Naive thymus-derived CD4-positive, alpha-beta T cell (primary cell): ENCODE measurements at regions not wholly inside any gene's neighbourhood (a gene's known extent, or its start where the extent isn't known, plus 50 kb on each side); places are given as distances from the start of the nearest gene placed in this dataset.
A peak's percentile ranks its signal among the peaks of the same experiment; 100 is the strongest.

Experiments
- ATAC-seq: fragments of 150-1000 bp; cut with Tn5 transposase; 2 replicates; pipeline ENCODE4 v1.10.0; 2021; ENCODE audit warnings: mild to moderate bottlenecking, moderate library complexity
- CTCF ChIA-PET: fragments of 350-600 bp; sonication (Branson Sonifier 250); formaldehyde crosslinking; loops from one replicate; lab custom pipeline; 2021; ENCODE audit warnings: antibody characterized with exemption; lab: Charles Lee
- POLR2A ChIA-PET: fragments of 350-600 bp; sonication (Branson Sonifier 250); formaldehyde crosslinking; loops from one replicate; lab custom pipeline; 2021; ENCODE audit warnings: antibody characterized with exemption, inconsistent platforms; lab: Charles Lee
- DNase-seq, 9 donors: peaks; one replicate each; pipeline versions ENCODE4 v3.0.0 to v3.0.0-alpha.2; 2020 to 2022; ENCODE audit warnings: mixed read lengths in 1 of 9
- H3K27ac ChIP-seq: one replicate; pipeline ENCODE4 v1.7.0; 2013; ENCODE audit warnings: mild to moderate bottlenecking, low read depth, low read length, moderate library complexity
- H3K27me3 ChIP-seq, 2 donors: one replicate each; pipeline ENCODE4 v1.7.0; 2013; ENCODE audit warnings: low read length in 2 of 2, mild to moderate bottlenecking in 2 of 2, moderate library complexity in 2 of 2; ENCODE audit not compliant: control insufficient read depth in 2 of 2, insufficient read depth in 2 of 2
- H3K36me3 ChIP-seq, 3 experiments: 1 replicate in 2 of 3; 2 replicates in 1 of 3; pipeline ENCODE4 v1.7.0; 2013; ENCODE audit warnings: low read length in 3 of 3, mild to moderate bottlenecking in 3 of 3, moderate library complexity in 1 of 3; ENCODE audit not compliant: insufficient read depth in 3 of 3, control insufficient read depth in 2 of 3
- H3K4me1 ChIP-seq, 2 donors: one replicate each; pipeline ENCODE4 v1.7.0; 2013; ENCODE audit warnings: low read length in 2 of 2, mild to moderate bottlenecking in 2 of 2, moderate library complexity in 1 of 2; ENCODE audit not compliant: control insufficient read depth in 2 of 2, insufficient read depth in 2 of 2
- H3K4me3 ChIP-seq: 2 replicates; pipeline ENCODE4 v1.7.0; 2013; ENCODE audit warnings: mild to moderate bottlenecking, low read length
- H3K9me3 ChIP-seq, 3 experiments: 1 replicate in 2 of 3; 2 replicates in 1 of 3; pipeline ENCODE4 v1.7.0; 2013; ENCODE audit warnings: low read length in 3 of 3; ENCODE audit not compliant: control insufficient read depth in 2 of 3
- H3K27ac Mint-ChIP-seq, 9 donors: one replicate each; pipeline ENCODE4 v1.8.0; 2020 to 2022; ENCODE audit warnings: mixed read lengths in 9 of 9, mild to moderate bottlenecking in 8 of 9, moderate library complexity in 5 of 9, inconsistent platforms in 2 of 9
- H3K27me3 Mint-ChIP-seq, 5 donors: one replicate each; pipeline ENCODE4 v1.8.0; 2021 to 2022; ENCODE audit warnings: mixed read lengths in 5 of 5, mild to moderate bottlenecking in 1 of 5
- H3K36me3 Mint-ChIP-seq, 5 donors: one replicate each; pipeline ENCODE4 v1.8.0; 2020 to 2022; ENCODE audit warnings: mixed read lengths in 5 of 5, mild to moderate bottlenecking in 3 of 5, inconsistent platforms in 1 of 5
- H3K4me1 Mint-ChIP-seq, 7 donors: one replicate each; pipeline ENCODE4 v1.8.0; 2020 to 2022; ENCODE audit warnings: mixed read lengths in 7 of 7, mild to moderate bottlenecking in 3 of 7, inconsistent platforms in 1 of 7
- H3K4me3 Mint-ChIP-seq, 10 donors: one replicate each; pipeline ENCODE4 v1.8.0; 2020 to 2022; ENCODE audit warnings: mild to moderate bottlenecking in 10 of 10, mixed read lengths in 10 of 10, moderate library complexity in 6 of 10, inconsistent platforms in 2 of 10
- H3K9me3 Mint-ChIP-seq, 11 donors: one replicate each; pipeline ENCODE4 v1.8.0; 2020 to 2022; ENCODE audit warnings: mixed read lengths in 11 of 11, mild to moderate bottlenecking in 4 of 11, inconsistent platforms in 1 of 11, moderate library complexity in 1 of 11
- intact Hi-C, 2 donors: fragments of 100-400 bp; cut with micrococcal nuclease; formaldehyde crosslinking; loops; one replicate each; pipeline ENCODE4 v1.15.1; 2023

DNA sequence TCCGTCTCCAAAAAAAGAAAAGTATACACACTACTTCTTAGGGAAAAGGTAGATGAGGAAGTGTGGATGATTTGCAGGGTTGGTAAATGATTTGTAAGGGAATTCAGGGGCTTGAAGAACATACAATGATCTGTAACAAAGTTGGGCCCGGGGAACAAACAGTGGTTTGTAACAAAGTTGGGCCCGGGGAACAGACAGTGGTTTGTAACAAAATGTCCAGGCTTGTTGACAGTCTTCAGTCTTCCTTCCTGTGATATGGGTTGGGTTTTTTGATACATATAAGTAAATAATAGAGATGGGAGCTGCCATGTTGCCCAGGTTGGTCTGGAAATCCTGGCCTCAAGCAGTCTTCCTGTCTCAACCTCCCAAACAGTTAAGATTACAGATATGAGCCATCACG, 83.3 kb upstream of the UXS1 start:
- H3K4me1 Mint-ChIP-seq, result peaks cover 0 to 1% (median 0%) of the 10 kb centered on the region in 7 donors
- Histone ChIP-seq H3K4me3 (no peak overlapping the region), H3K4me1 (no peaks in the 10 kb centered on the region), H3K9me3 (no peaks in the 10 kb centered on the region), H3K27me3 (no peaks in the 10 kb centered on the region), H3K36me3 (no peaks in the 10 kb centered on the region), H3K27ac (no peak overlapping the region)
- CTCF ChIA-PET, result no interaction called here
- no peak overlapping the region for H3K4me3 Mint-ChIP-seq
- intact Hi-C loops, result no loop called here
- H3K36me3 Mint-ChIP-seq, result no peaks in the 10 kb centered on the region
- peaks cover 0 to 3% (median 0%) of the 10 kb centered on the region in 11 donors for H3K9me3 Mint-ChIP-seq
- POLR2A ChIA-PET, result no interaction called here
- peaks cover 0 to 3% (median under 1%) of the 10 kb centered on the region in 5 donors for H3K27me3 Mint-ChIP-seq
- ATAC-seq (no peak), DNase-seq (no peak)
- no peak overlapping the region for H3K27ac Mint-ChIP-seq

DNA sequence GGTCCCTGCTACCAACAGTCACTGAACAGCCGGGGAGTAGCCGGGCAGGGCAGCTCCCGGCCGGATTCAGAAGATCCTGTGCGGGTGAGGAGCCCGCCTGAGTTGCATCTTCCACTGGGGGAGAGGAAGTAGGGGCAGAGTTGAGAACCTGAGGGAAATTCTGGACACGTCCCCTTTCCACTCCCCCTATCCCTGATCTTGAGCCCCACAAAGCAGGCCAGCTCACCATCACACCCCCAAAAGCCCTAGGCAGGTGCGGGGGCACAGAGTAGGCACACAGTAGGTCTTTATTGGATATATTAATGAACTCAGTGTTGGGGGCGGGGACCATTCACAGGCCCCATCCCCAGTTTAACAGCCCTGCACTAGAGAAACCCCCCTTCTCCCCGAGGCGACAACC, 81.9 kb upstream of the UXS1 start:
- peaks cover 0 to 4% (median 2%) of the 10 kb centered on the region in 11 donors for H3K9me3 Mint-ChIP-seq
- Histone ChIP-seq H3K9me3 (no peaks in the 10 kb centered on the region), H3K27me3 (no peaks in the 10 kb centered on the region), H3K4me3 (no peak overlapping the region), H3K36me3 (no peaks in the 10 kb centered on the region), H3K27ac (no peak overlapping the region), H3K4me1 (no peaks in the 10 kb centered on the region)
- no peak for DNase-seq
- no peak overlapping the region for H3K27ac Mint-ChIP-seq
- no peaks in the 10 kb centered on the region for H3K36me3 Mint-ChIP-seq
- ChIA-PET POLR2A (no interaction called here), CTCF (no interaction called here)
- H3K27me3 Mint-ChIP-seq, result peaks cover 3 to 11% (median 7%) of the 10 kb centered on the region in 5 donors
- ATAC-seq, result no peak
- H3K4me3 Mint-ChIP-seq, result no peak overlapping the region
- intact Hi-C loops, result no loop called here
- H3K4me1 Mint-ChIP-seq, result peaks cover 0 to 5% (median 2%) of the 10 kb centered on the region in 7 donors

DNA sequence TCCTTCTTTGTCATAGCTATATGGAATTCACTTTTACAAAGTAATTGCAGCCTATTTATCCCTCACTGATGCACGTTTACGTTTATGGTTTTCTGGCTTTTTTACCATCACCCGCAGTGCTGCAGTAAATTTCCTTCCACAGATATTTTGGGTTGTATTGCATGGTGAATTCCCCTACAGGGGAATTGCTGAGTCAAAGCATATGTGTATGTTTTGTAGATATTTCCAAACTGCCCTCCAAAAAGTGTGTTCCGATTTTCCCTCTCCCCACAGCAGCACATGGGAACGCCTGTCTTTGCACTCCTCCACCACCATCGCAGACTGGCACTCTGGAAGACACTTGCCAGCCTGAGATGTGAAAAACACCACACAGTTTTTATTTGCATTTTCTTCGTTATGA, 80.6 kb upstream of the UXS1 start:
- Mint-ChIP-seq H3K27ac (no peak overlapping the region), H3K4me3 (no peak overlapping the region), H3K9me3 (peaks cover 0 to 4% (median 2%) of the 10 kb centered on the region in 11 donors), H3K4me1 (peaks cover 6 to 16% (median 10%) of the 10 kb centered on the region in 7 donors), H3K36me3 (no peaks in the 10 kb centered on the region), H3K27me3 (peaks cover 12 to 16% (median 15%) of the 10 kb centered on the region in 5 donors)
- ChIA-PET CTCF (interaction anchor here (0.7 kb wide), 1 partner anchor 567 kb away, joined by 3 read pairs; no protein-coding TSS in a partner anchor), POLR2A (no interaction called here)
- H3K9me3 ChIP-seq, result no peaks in the 10 kb centered on the region
- DNase-seq, result no peak
- intact Hi-C loops, result no loop called here
- no peak overlapping the region for H3K4me3 ChIP-seq
- H3K27me3 ChIP-seq, result peaks cover 0 to 2% of the 10 kb centered on the region in 2 donors
- H3K27ac ChIP-seq, result no peak overlapping the region
- ATAC-seq, result no peak
- H3K36me3 ChIP-seq, result no peaks in the 10 kb centered on the region
- no peaks in the 10 kb centered on the region for H3K4me1 ChIP-seq

DNA sequence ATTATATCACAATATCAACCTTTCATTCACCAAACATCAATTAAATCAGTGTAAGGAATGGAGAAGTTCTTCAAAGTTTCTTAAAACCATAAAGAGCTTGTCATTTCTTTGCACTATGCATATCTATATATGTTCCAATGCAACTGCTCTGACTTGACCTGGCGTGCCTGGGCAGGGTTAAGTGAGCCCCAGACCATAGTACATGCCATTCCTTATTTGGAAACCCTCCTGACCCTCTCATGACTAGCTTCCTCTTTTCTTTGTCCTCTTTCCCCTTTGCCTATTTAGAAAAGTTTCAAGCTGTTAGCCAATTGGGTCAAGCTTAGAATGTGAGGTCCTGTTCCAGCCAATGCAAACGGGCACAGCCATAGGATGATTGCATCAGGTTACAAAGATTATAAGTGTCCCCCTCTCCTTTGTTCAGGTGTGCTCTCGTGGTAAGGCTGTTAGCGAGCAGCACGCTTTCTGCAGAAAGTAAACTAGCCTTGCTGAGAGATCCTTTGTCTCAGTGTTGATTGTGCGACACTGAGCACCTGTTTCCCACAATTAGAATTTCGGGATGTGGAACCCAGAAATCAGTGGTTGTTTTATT, 78.2 kb upstream of the UXS1 start:
- Mint-ChIP-seq H3K4me3 (no peak overlapping the region), H3K36me3 (no peaks in the 10 kb centered on the region), H3K4me1 (peaks cover 10 to 26% (median 20%) of the 10 kb centered on the region in 7 donors), H3K27me3 (peaks cover 15 to 36% (median 28%) of the 10 kb centered on the region in 5 donors), H3K27ac (no peak overlapping the region), H3K9me3 (peaks cover 0 to 4% (median 2%) of the 10 kb centered on the region in 11 donors)
- intact Hi-C loops, result no loop called here
- peaks cover 0 to 4% of the 10 kb centered on the region in 2 donors for H3K27me3 ChIP-seq
- DNase-seq, result no peak
- H3K4me3 ChIP-seq, result no peak overlapping the region
- no peak for ATAC-seq
- H3K36me3 ChIP-seq, result no peaks in the 10 kb centered on the region
- ChIA-PET CTCF (no interaction called here), POLR2A (interaction anchor here (0.6 to 1.2 kb wide), 2 partner anchors 11 to 24 kb away, joined by 3 read pairs; no protein-coding TSS in a partner anchor)
- no peaks in the 10 kb centered on the region for H3K4me1 ChIP-seq
- H3K9me3 ChIP-seq, result no peaks in the 10 kb centered on the region
- H3K27ac ChIP-seq, result no peak overlapping the region

DNA sequence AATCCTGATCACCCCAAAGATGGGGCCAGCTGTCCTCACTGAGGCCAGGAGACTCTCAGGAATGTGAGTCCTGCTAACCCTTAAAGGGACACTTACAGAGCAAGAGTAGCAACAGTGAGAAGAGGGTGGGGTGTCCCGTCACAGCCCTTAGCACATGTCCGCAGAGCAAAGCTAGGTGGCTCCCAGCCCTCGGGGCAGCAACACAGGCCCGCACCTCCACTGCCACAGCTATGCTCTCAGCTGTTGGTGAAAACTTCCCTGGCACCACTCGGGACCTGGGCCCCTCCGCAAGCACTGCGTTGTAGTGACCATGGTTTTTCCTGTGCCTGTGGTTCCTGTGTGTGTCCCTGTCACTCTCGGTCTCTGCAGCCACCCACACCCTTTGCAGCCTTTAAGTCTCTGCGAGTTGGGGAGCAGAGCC, 76.4 kb upstream of the UXS1 start:
- Histone ChIP-seq H3K4me3 (peak overlapping the region; percentile 56), H3K9me3 (no peaks in the 10 kb centered on the region), H3K4me1 (no peaks in the 10 kb centered on the region), H3K36me3 (no peaks in the 10 kb centered on the region), H3K27ac (no peak overlapping the region), H3K27me3 (peaks cover 0 to 4% of the 10 kb centered on the region in 2 donors)
- Mint-ChIP-seq H3K36me3 (no peaks in the 10 kb centered on the region), H3K9me3 (peaks cover 0 to 5% (median 2%) of the 10 kb centered on the region in 11 donors), H3K27me3 (peaks cover 15 to 36% (median 28%) of the 10 kb centered on the region in 5 donors), H3K4me3 (peak overlapping the region; percentile 68 to 93 (median 86)), H3K4me1 (peaks cover 10 to 26% (median 20%) of the 10 kb centered on the region in 7 donors), H3K27ac (peak overlapping the region in 2 of 9 donors; percentile 56 to 59)
- no peak for DNase-seq
- CTCF ChIA-PET, result no interaction called here
- ATAC-seq, result no peak
- POLR2A ChIA-PET, result interaction anchor here (0.5 kb wide), 1 partner anchor 67 kb away, joined by 3 read pairs; no protein-coding TSS in a partner anchor
- intact Hi-C loops, result loop anchor here in 1 of 2 donors (1.0 kb wide), 1 partner anchor 8 kb away; no protein-coding TSS in a partner anchor

DNA sequence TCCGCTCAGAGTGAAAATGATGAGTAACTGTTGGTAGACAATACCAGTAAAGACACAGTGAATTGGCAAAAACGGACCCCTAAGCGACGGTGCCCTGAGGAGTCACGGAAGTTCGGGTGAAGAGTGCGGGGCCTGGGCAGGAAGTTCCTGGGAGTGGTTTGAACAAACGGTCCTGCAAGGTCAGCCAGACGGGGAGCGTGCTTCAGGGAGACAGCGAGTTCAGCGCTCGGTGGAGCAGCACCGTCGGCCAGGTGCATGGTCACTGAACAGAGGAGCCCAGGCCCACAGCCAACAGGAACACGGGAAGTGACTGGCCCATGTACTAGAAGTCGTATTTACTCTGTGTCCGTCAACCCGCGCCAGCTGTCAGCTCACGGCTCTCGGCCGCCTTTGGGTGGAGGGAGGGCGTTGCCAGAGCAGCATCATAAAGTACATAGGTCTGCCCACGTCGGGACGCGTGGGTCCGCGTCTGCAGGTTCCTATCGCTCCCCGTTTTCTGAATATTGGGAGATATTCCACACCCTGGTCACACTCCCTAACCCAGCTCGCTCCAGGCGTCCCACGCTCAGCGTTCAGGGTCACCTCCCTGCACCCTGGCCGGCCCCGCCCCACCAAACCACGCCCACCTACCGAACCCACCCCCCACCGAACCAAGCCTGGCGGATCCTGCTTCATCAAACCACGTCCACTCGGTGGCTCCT, 75.6 kb upstream of the UXS1 start:
- Mint-ChIP-seq H3K4me3 (peak overlapping the region; percentile 68 to 93 (median 86)), H3K4me1 (peaks cover 10 to 26% (median 20%) of the 10 kb centered on the region in 7 donors), H3K27me3 (peaks cover 15 to 36% (median 28%) of the 10 kb centered on the region in 5 donors), H3K36me3 (no peaks in the 10 kb centered on the region), H3K9me3 (peaks cover 0 to 5% (median 2%) of the 10 kb centered on the region in 11 donors), H3K27ac (peak overlapping the region in 2 of 9 donors; percentile 59 to 66)
- Histone ChIP-seq H3K4me3 (peak overlapping the region; percentile 56), H3K9me3 (no peaks in the 10 kb centered on the region), H3K27ac (no peak overlapping the region), H3K36me3 (no peaks in the 10 kb centered on the region), H3K27me3 (peaks cover 0 to 4% of the 10 kb centered on the region in 2 donors), H3K4me1 (no peaks in the 10 kb centered on the region)
- ATAC-seq (peak; percentile 53), DNase-seq (peak in 7 of 9 donors; percentile 10 to 30 (median 12))
- ChIA-PET CTCF (no interaction called here), POLR2A (no interaction called here)
- intact Hi-C loops, result loop anchor here in 1 of 2 donors (1.0 kb wide), 1 partner anchor 7 kb away; no protein-coding TSS in a partner anchor
